ENCODE measurements at regions not wholly inside any gene's neighbourhood (a gene's known extent, or its start where the extent isn't known, plus 50 kb on each side); places are given as distances from the start of the nearest gene placed in this dataset.
"Not testable (repeated sequence)": the region's sequence is repeated elsewhere in the genome, so short reads cannot be mapped to it uniquely, and the experiment has no call there.

- DNase-seq (ENCODE audit: low read depth), result not testable (repeated sequence)
Measured at GRCh38 chr13:80897641-80898040, 556.7 kb upstream of the SPRY2 start.

- DNase-seq (ENCODE audit: low read depth), result no peak
Measured at GRCh38 chr13:80894917-80895316, 554.0 kb upstream of the SPRY2 start.

GRCh38 chr13:80889829-80890228 lies 548.9 kb upstream of the SPRY2 start:
- DNase-seq (ENCODE audit: low read depth), result no peak

GRCh38 chr13:80888390-80888789 lies 547.5 kb upstream of the SPRY2 start:
- no peak for DNase-seq (ENCODE audit: low read depth)

- no peak for DNase-seq (ENCODE audit: low read depth)
Measured at GRCh38 chr13:80884056-80884785, 543.3 kb upstream of the SPRY2 start.

- DNase-seq (ENCODE audit: low read depth), result no peak
Measured at GRCh38 chr13:80883545-80883944, 542.6 kb upstream of the SPRY2 start.

GRCh38 chr13:80881942-80882445 lies 541.1 kb upstream of the SPRY2 start:
- no peak for DNase-seq (ENCODE audit: low read depth)

GRCh38 chr13:80881495-80881894 lies 540.6 kb upstream of the SPRY2 start:
- no peak for DNase-seq (ENCODE audit: low read depth)

- DNase-seq (ENCODE audit: low read depth), result no peak
Measured at GRCh38 chr13:80881034-80881433, 540.1 kb upstream of the SPRY2 start.

GRCh38 chr13:80877944-80878241 lies 537.0 kb upstream of the SPRY2 start:
- no peak for DNase-seq (ENCODE audit: low read depth)

GRCh38 chr13:80877209-80877943 lies 536.5 kb upstream of the SPRY2 start:
- DNase-seq (ENCODE audit: low read depth), result no peak

- DNase-seq (ENCODE audit: low read depth), result peak; percentile 44
Measured at GRCh38 chr13:80873589-80873988, 532.7 kb upstream of the SPRY2 start.

- not testable (repeated sequence) for DNase-seq (ENCODE audit: low read depth)
Measured at GRCh38 chr13:80871971-80872370, 531.0 kb upstream of the SPRY2 start.

GRCh38 chr13:80871481-80871880 lies 530.6 kb upstream of the SPRY2 start:
- peak; percentile 30 for DNase-seq (ENCODE audit: low read depth)

GRCh38 chr13:80870186-80870585 lies 529.3 kb upstream of the SPRY2 start:
- no peak for DNase-seq (ENCODE audit: low read depth)

GRCh38 chr13:80866921-80867320 lies 526.0 kb upstream of the SPRY2 start:
- no peak for DNase-seq (ENCODE audit: low read depth)

- no peak for DNase-seq (ENCODE audit: low read depth)
Measured at GRCh38 chr13:80865329-80865728, 524.4 kb upstream of the SPRY2 start.

- no peak for DNase-seq (ENCODE audit: low read depth)
Measured at GRCh38 chr13:80862456-80862855, 521.5 kb upstream of the SPRY2 start.

- DNase-seq (ENCODE audit: low read depth), result no peak
Measured at GRCh38 chr13:80860845-80861244, 519.9 kb upstream of the SPRY2 start.

GRCh38 chr13:80858131-80858530 lies 517.2 kb upstream of the SPRY2 start:
- no peak for DNase-seq (ENCODE audit: low read depth)

- no peak for DNase-seq (ENCODE audit: low read depth)
Measured at GRCh38 chr13:80857321-80857720, 516.4 kb upstream of the SPRY2 start.

GRCh38 chr13:80850771-80851170 lies 509.8 kb upstream of the SPRY2 start:
- no peak for DNase-seq (ENCODE audit: low read depth)

GRCh38 chr13:80844164-80844563 lies 503.2 kb upstream of the SPRY2 start:
- no peak for DNase-seq (ENCODE audit: low read depth)
